ENCODE measurements at regions not wholly inside any gene's neighbourhood (a gene's known extent, or its start where the extent isn't known, plus 50 kb on each side); places are given as distances from the start of the nearest gene placed in this dataset.

GRCh38 chr1:17895401-17895800, 140.3 kb downstream of the ACTL8 start:
- TF ChIP-seq REST (IDR thresholded peaks at IDR 0.05; ENCODE audit: insufficient read depth in 1 of 2, low read depth in 2 of 2, low read length in 2 of 2), result no peak
- TF ChIP-seq SIN3A (IDR thresholded peaks at IDR 0.05; ENCODE audit: borderline replicate concordance, insufficient read depth, low read length), result no peak
